ENCODE measurements at regions not wholly inside any gene's neighbourhood (a gene's known extent, or its start where the extent isn't known, plus 50 kb on each side); places are given as distances from the start of the nearest gene placed in this dataset.

DNA sequence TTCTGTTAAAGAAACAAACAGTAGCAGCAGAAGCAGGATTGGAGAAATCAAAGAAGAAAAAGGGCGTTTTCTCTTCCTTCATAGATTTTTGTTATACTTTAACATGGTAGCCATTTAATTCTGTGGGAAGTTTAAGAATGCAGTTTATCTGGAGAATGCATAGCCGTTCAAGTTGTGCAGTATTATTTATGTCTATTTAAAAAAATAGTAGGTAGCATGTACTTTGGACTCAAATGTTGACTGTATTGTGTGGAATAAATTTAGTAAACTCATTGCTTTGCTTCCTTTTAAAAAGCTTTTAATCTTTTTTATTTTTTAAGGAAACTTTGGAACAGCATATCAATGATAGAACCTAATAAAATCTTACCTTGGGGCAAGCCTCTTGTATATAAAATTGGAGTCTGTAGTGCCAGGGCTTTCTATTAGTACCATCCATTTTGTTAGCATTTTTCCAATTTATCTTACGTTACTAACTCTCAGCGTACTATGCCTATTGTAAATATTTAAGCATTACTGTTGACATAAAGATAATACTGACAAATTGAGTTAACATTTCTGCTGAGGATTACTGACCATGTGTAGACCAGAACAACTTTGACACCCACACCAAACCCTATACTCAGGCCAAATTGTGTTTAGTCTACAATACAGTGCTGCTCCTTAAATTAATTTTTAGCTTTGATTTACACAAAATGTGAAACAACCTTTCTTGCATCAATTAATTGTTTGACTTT lies 291.1 kb downstream of the NNT start:
- no peaks in the 10 kb centered on the region for H3K4me1 ChIP-seq

DNA sequence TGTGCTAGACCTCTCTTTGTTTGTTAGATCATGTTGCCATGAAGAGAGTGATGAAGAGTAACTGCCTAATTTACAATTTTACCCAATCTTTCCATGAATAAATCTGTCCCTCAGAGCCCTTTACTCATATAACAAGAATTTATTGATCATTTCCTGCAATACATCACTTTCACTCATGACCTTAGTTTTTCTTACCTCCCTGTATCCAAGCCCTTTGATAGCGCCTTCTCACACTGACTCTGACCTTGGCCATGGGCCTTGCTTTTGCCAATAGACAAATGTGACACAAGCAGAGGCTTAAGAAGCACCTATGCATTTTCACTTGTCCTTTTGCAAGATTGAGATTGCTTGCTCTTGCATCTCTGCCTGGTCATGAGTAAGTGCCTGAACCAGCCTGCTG lies 288.1 kb downstream of the NNT start:
- TF ChIP-seq EHMT2 (IDR thresholded peaks at IDR 0.05; ENCODE audit: low read depth) = no peak
- TF ChIP-seq ZC3H11A (IDR thresholded peaks at IDR 0.05) = no peak
- TF ChIP-seq GATA3 (IDR thresholded peaks at IDR 0.05; ENCODE audit: borderline replicate concordance) = no peak
- TF ChIP-seq MYC (IDR thresholded peaks at IDR 0.05; ENCODE audit: borderline replicate concordance, low read length) = no peak
- TF ChIP-seq, protein P1, sequence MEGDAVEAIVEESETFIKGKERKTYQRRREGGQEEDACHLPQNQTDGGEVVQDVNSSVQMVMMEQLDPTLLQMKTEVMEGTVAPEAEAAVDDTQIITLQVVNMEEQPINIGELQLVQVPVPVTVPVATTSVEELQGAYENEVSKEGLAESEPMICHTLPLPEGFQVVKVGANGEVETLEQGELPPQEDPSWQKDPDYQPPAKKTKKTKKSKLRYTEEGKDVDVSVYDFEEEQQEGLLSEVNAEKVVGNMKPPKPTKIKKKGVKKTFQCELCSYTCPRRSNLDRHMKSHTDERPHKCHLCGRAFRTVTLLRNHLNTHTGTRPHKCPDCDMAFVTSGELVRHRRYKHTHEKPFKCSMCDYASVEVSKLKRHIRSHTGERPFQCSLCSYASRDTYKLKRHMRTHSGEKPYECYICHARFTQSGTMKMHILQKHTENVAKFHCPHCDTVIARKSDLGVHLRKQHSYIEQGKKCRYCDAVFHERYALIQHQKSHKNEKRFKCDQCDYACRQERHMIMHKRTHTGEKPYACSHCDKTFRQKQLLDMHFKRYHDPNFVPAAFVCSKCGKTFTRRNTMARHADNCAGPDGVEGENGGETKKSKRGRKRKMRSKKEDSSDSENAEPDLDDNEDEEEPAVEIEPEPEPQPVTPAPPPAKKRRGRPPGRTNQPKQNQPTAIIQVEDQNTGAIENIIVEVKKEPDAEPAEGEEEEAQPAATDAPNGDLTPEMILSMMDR (IDR thresholded peaks at IDR 0.05) = no peak
- TF ChIP-seq, protein P2, sequence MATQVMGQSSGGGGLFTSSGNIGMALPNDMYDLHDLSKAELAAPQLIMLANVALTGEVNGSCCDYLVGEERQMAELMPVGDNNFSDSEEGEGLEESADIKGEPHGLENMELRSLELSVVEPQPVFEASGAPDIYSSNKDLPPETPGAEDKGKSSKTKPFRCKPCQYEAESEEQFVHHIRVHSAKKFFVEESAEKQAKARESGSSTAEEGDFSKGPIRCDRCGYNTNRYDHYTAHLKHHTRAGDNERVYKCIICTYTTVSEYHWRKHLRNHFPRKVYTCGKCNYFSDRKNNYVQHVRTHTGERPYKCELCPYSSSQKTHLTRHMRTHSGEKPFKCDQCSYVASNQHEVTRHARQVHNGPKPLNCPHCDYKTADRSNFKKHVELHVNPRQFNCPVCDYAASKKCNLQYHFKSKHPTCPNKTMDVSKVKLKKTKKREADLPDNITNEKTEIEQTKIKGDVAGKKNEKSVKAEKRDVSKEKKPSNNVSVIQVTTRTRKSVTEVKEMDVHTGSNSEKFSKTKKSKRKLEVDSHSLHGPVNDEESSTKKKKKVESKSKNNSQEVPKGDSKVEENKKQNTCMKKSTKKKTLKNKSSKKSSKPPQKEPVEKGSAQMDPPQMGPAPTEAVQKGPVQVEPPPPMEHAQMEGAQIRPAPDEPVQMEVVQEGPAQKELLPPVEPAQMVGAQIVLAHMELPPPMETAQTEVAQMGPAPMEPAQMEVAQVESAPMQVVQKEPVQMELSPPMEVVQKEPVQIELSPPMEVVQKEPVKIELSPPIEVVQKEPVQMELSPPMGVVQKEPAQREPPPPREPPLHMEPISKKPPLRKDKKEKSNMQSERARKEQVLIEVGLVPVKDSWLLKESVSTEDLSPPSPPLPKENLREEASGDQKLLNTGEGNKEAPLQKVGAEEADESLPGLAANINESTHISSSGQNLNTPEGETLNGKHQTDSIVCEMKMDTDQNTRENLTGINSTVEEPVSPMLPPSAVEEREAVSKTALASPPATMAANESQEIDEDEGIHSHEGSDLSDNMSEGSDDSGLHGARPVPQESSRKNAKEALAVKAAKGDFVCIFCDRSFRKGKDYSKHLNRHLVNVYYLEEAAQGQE (IDR thresholded peaks at IDR 0.05) = no peak
- TF ChIP-seq, protein P3, sequence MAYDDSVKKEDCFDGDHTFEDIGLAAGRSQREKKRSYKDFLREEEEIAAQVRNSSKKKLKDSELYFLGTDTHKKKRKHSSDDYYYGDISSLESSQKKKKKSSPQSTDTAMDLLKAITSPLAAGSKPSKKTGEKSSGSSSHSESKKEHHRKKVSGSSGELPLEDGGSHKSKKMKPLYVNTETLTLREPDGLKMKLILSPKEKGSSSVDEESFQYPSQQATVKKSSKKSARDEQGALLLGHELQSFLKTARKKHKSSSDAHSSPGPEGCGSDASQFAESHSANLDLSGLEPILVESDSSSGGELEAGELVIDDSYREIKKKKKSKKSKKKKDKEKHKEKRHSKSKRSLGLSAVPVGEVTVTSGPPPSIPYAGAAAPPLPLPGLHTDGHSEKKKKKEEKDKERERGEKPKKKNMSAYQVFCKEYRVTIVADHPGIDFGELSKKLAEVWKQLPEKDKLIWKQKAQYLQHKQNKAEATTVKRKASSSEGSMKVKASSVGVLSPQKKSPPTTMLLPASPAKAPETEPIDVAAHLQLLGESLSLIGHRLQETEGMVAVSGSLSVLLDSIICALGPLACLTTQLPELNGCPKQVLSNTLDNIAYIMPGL (CRISPR knock-in tag; IDR thresholded peaks at IDR 0.05; ENCODE audit: borderline replicate concordance) = no peak
- no peak for TF ChIP-seq JUN (IDR thresholded peaks at IDR 0.05)
- TF ChIP-seq HOXB13 (CRISPR knock-in tag; IDR thresholded peaks at IDR 0.05; ENCODE audit: low read depth) = no peak
- no peak for TF ChIP-seq ZFP36 (IDR thresholded peaks at IDR 0.05; ENCODE audit: borderline replicate concordance, partially characterized antibody)
- TF ChIP-seq SMC3 (IDR thresholded peaks at IDR 0.05) = no peak
- TF ChIP-seq HOXB5 (CRISPR knock-in tag; IDR thresholded peaks at IDR 0.05) = no peak
- no peak for TF ChIP-seq RAD21 (conservative IDR thresholded peaks at IDR 0.05 in 1 of 2, IDR thresholded peaks at IDR 0.05 in 1 of 2)
- TF ChIP-seq PHF8 (IDR thresholded peaks at IDR 0.05; ENCODE audit: borderline replicate concordance, low read depth) = no peak
- Histone ChIP-seq H3K4me2 (no peak overlapping the region), H3K4me3 (no peak overlapping the region), H3K9me3 (no peaks in the 10 kb centered on the region), H3K4me1 (no peaks in the 10 kb centered on the region), H3K27ac (no peak overlapping the region)
- ATAC-seq (no peak), FAIRE-seq (no peak), DNase-seq (ENCODE audit: low read depth in 1 of 2, low spot score in 1 of 2) (no peak)
- ChIA-PET CTCF (no interaction called here), POLR2A (no interaction called here)
- WGBS (ENCODE audit: missing lambda C conversion rate) = 5% methylated on average over 1 of the region's 1 CpG

More for the DNA sequence above, 291.1 kb downstream of the NNT start:
- Histone ChIP-seq H3K4me3 (no peak overlapping the region), H3K4me2 (no peak overlapping the region), H3K27ac (no peak overlapping the region), H3K9me3 (no peaks in the 10 kb centered on the region)
- 10% methylated on average over 4 of the region's 4 CpGs for WGBS (ENCODE audit: missing lambda C conversion rate)
- ChIA-PET POLR2A (no interaction called here), CTCF (no interaction called here)
- TF ChIP-seq, protein P4, sequence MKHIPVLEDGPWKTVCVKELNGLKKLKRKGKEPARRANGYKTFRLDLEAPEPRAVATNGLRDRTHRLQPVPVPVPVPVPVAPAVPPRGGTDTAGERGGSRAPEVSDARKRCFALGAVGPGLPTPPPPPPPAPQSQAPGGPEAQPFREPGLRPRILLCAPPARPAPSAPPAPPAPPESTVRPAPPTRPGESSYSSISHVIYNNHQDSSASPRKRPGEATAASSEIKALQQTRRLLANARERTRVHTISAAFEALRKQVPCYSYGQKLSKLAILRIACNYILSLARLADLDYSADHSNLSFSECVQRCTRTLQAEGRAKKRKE (CRISPR knock-in tag; IDR thresholded peaks at IDR 0.05; ENCODE audit: low read depth) = no peak
- TF ChIP-seq ZFP36 (IDR thresholded peaks at IDR 0.05; ENCODE audit: borderline replicate concordance, partially characterized antibody) = no peak
- TF ChIP-seq, protein P2 (IDR thresholded peaks at IDR 0.05) = no peak
- TF ChIP-seq NFE2L2 (conservative IDR thresholded peaks at IDR 0.05; ENCODE audit: low read length) = no peak
- TF ChIP-seq KDM5A (IDR thresholded peaks at IDR 0.05) = no peak
- TF ChIP-seq, protein P5, sequence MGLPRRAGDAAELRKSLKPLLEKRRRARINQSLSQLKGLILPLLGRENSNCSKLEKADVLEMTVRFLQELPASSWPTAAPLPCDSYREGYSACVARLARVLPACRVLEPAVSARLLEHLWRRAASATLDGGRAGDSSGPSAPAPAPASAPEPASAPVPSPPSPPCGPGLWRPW (IDR thresholded peaks at IDR 0.05) = no peak
- DNase-seq (ENCODE audit: low read depth in 1 of 2, low spot score in 1 of 2) = no peak
- ATAC-seq = no peak
- FAIRE-seq = no peak
